Hepatocyte (in vitro differentiated cells): ENCODE measurements at regions not wholly inside any gene's neighbourhood (a gene's known extent, or its start where the extent isn't known, plus 50 kb on each side); places are given as distances from the start of the nearest gene placed in this dataset.
"Not testable (repeated sequence)": the region's sequence is repeated elsewhere in the genome, so short reads cannot be mapped to it uniquely, and the experiment has no call there.

ENCODE experiments used
- DNase-seq: peaks from one replicate; pipeline ENCODE4 v3.0.0-alpha.2; 2016; ENCODE audit warnings: low spot score
- H2AFZ ChIP-seq: fragments of 200-600 bp; sonication (generic); 2 replicates; pipeline ENCODE4 v1.6.0; 2016; ENCODE audit warnings: antibody characterized with exemption, mild to moderate bottlenecking
- H3K27ac ChIP-seq: fragments of 200-600 bp; sonication (generic); 2 replicates; pipeline ENCODE4 v1.5.1; 2016; ENCODE audit warnings: mild to moderate bottlenecking
- H3K27me3 ChIP-seq: fragments of 200-600 bp; sonication (generic); 2 replicates; pipeline ENCODE4 v1.6.1; 2016
- H3K36me3 ChIP-seq: fragments of 200-600 bp; sonication (generic); replicated peaks from 2 replicates; pipeline ENCODE4 v1.5.1; 2016; ENCODE audit warnings: low read depth; ENCODE audit not compliant: insufficient read depth
- H3K4me1 ChIP-seq: fragments of 200-600 bp; sonication (generic); 2 replicates; pipeline ENCODE4 v1.5.1; 2016; ENCODE audit warnings: mild to moderate bottlenecking, moderate library complexity; ENCODE audit not compliant: insufficient read depth
- H3K4me2 ChIP-seq: fragments of 200-600 bp; sonication (generic); 2 replicates; pipeline ENCODE4 v1.6.0; 2016
- H3K4me3 ChIP-seq: fragments of 200-600 bp; sonication (generic); 2 replicates; pipeline ENCODE4 v1.5.1; 2016; ENCODE audit warnings: mild to moderate bottlenecking
- H3K79me2 ChIP-seq: fragments of 200-600 bp; sonication (generic); 2 replicates; pipeline ENCODE4 v1.6.0; 2017; ENCODE audit warnings: mild to moderate bottlenecking
- H3K9me2 ChIP-seq: fragments of 200-600 bp; sonication (generic); replicated peaks from 2 replicates; pipeline ENCODE4 v1.6.0; 2017; ENCODE audit warnings: mild to moderate bottlenecking; ENCODE audit not compliant: insufficient read depth
- H3K9me3 ChIP-seq: fragments of 200-600 bp; sonication (generic); 2 replicates; pipeline ENCODE4 v1.5.1; 2016; ENCODE audit warnings: low read depth, mild to moderate bottlenecking
- H4K20me1 ChIP-seq: fragments of 200-600 bp; sonication (generic); 2 replicates; pipeline ENCODE4 v1.6.0; 2016; ENCODE audit warnings: mild to moderate bottlenecking; ENCODE audit not compliant: insufficient read depth, poor library complexity, severe bottlenecking
- CTCF ChIP-seq: fragments of 200-600 bp; sonication (generic); IDR thresholded peaks from 2 replicates; pipeline ENCODE4 v1.5.1; 2016; ENCODE audit warnings: antibody characterized with exemption, mild to moderate bottlenecking; ENCODE audit not compliant: poor library complexity
- EZH2 ChIP-seq: fragments of 200-600 bp; sonication (generic); IDR thresholded peaks from 2 replicates; pipeline ENCODE4 v1.6.1; 2016; ENCODE audit warnings: antibody characterized with exemption, mild to moderate bottlenecking, borderline replicate concordance
- EZH2phosphoT487 ChIP-seq: fragments of 200-600 bp; sonication (generic); IDR thresholded peaks from one replicate; pipeline ENCODE4 v1.6.1; 2018; ENCODE audit warnings: antibody characterized with exemption, mild to moderate bottlenecking, low read depth, moderate library complexity; ENCODE audit not compliant: unreplicated experiment, severe bottlenecking
- WGBS: methylation state at CpG from one replicate; pipeline ENCODE4 v1.1.6; 2016; ENCODE audit warnings: low lambda C conversion rate; ENCODE audit errors: missing lambda C conversion rate; 5-methylcytosine and 5-hydroxymethylcytosine counted together

- H3K4me3 ChIP-seq, result no peak overlapping the region
- H3K4me1 ChIP-seq, result peaks cover 5% of the 10 kb centered on the region
- no peaks in the 10 kb centered on the region for H3K9me2 ChIP-seq
- H2AFZ ChIP-seq, result no peak overlapping the region
- H3K9me3 ChIP-seq, result no peaks in the 10 kb centered on the region
- no peak overlapping the region for H3K27ac ChIP-seq
- H3K4me2 ChIP-seq, result no peak overlapping the region
- H4K20me1 ChIP-seq, result no peaks in the 10 kb centered on the region
- H3K27me3 ChIP-seq, result no peaks in the 10 kb centered on the region
- no peak for DNase-seq
- no peak for TF ChIP-seq EZH2phosphoT487
- no peak for TF ChIP-seq EZH2
- no peak for TF ChIP-seq CTCF
- WGBS, result 76% methylated on average over 9 of the region's 9 CpGs
- no peaks in the 10 kb centered on the region for H3K36me3 ChIP-seq
- no peaks in the 10 kb centered on the region for H3K79me2 ChIP-seq
These were observed 105.0 kb downstream of the OTUD1 start for GRCh38 chr10:23543691-23544380.

- not testable (repeated sequence) for DNase-seq, H3K27ac ChIP-seq, H3K36me3 ChIP-seq, H3K9me2 ChIP-seq, H3K27me3 ChIP-seq, H3K79me2 ChIP-seq, H3K9me3 ChIP-seq, H3K4me2 ChIP-seq, H3K4me3 ChIP-seq, H3K4me1 ChIP-seq, H4K20me1 ChIP-seq, H2AFZ ChIP-seq
- 96% methylated on average over 2 of the region's 2 CpGs for WGBS
These were observed 107.0 kb downstream of the OTUD1 start for GRCh38 chr10:23545866-23546265.

GRCh38 chr10:23556727-23557440 is 118.0 kb downstream of the OTUD1 start:
- H3K27ac ChIP-seq, result no peak overlapping the region
- H3K9me3 ChIP-seq, result no peaks in the 10 kb centered on the region
- H3K9me2 ChIP-seq, result no peaks in the 10 kb centered on the region
- DNase-seq, result no peak
- H3K79me2 ChIP-seq, result no peaks in the 10 kb centered on the region
- H4K20me1 ChIP-seq, result no peaks in the 10 kb centered on the region
- TF ChIP-seq EZH2phosphoT487 (no peak), EZH2 (no peak), CTCF (no peak)
- no peaks in the 10 kb centered on the region for H3K27me3 ChIP-seq
- H3K36me3 ChIP-seq, result no peaks in the 10 kb centered on the region
- H3K4me2 ChIP-seq, result no peak overlapping the region
- H3K4me1 ChIP-seq, result no peaks in the 10 kb centered on the region
- H2AFZ ChIP-seq, result no peak overlapping the region
- H3K4me3 ChIP-seq, result no peak overlapping the region
- 91% methylated on average over 5 of the region's 5 CpGs for WGBS

GRCh38 chr10:23557777-23558176 is 118.9 kb downstream of the OTUD1 start:
- Histone ChIP-seq H3K27ac (no peak overlapping the region), H3K27me3 (no peaks in the 10 kb centered on the region), H3K9me3 (no peaks in the 10 kb centered on the region), H3K4me3 (no peak overlapping the region), H3K4me2 (no peak overlapping the region), H3K79me2 (no peaks in the 10 kb centered on the region), H3K9me2 (no peaks in the 10 kb centered on the region), H3K4me1 (no peaks in the 10 kb centered on the region), H4K20me1 (no peaks in the 10 kb centered on the region), H2AFZ (no peak overlapping the region), H3K36me3 (no peaks in the 10 kb centered on the region)
- 94% methylated on average over 4 of the region's 4 CpGs for WGBS
- TF ChIP-seq EZH2phosphoT487 (no peak), EZH2 (no peak)
- no peak for DNase-seq
